K562 (cell line): ENCODE measurements at regions not wholly inside any gene's neighbourhood (a gene's known extent, or its start where the extent isn't known, plus 50 kb on each side); places are given as distances from the start of the nearest gene placed in this dataset.

ENCODE experiments used
- ARID3B ChIP-seq: fragments of 250-450 bp; sonication (Bioruptor Pico); IDR thresholded peaks from 2 replicates; pipeline ENCODE4 v1.4.0; 2020; ENCODE audit warnings: borderline replicate concordance
- BCLAF1 ChIP-seq, 2 experiments: fragments of 450-650 bp in 1 of 2; IDR thresholded peaks; 2 replicates each; pipeline ENCODE4 v1.6.1; 2011 to 2017; ENCODE audit warnings: low read depth in 2 of 2, antibody characterized with exemption in 1 of 2, borderline replicate concordance in 1 of 2, low read length in 1 of 2, mild to moderate bottlenecking in 1 of 2, mixed read lengths in 1 of 2; ENCODE audit not compliant: control insufficient read depth in 1 of 2
- BCOR ChIP-seq: fragments of 450-650 bp; IDR thresholded peaks from 2 replicates; pipeline ENCODE4 v1.6.1; 2016
- HDAC6 ChIP-seq: IDR thresholded peaks from 2 replicates; pipeline ENCODE4 v1.6.1; 2012; ENCODE audit warnings: low read depth, mild to moderate bottlenecking, control low read depth, inconsistent platforms, low read length, moderate library complexity
- HMG20B ChIP-seq: fragments of 250-450 bp; sonication (Bioruptor Pico); IDR thresholded peaks from 2 replicates; pipeline ENCODE4 v1.5.0; 2021; ENCODE audit warnings: mild to moderate bottlenecking
- IRF1 ChIP-seq: sonication (generic); formaldehyde crosslinking; IDR thresholded peaks from 2 replicates; pipeline ENCODE4 v1.8.0; 2022; ENCODE audit warnings: missing genetic modification reagents, mild to moderate bottlenecking, borderline replicate concordance
- KDM2B ChIP-seq: fragments of 250-450 bp; sonication (Bioruptor Pico); IDR thresholded peaks from 2 replicates; pipeline ENCODE4 v1.8.0; 2021; ENCODE audit warnings: mild to moderate bottlenecking, moderate library complexity
- KLF13 ChIP-seq: fragments of 450-650 bp; IDR thresholded peaks from 2 replicates; pipeline ENCODE4 v1.6.1; 2016; ENCODE audit warnings: missing genetic modification characterization, low read depth, mild to moderate bottlenecking, missing compliant biosample characterization, moderate library complexity, borderline replicate concordance
- MEIS2 ChIP-seq: fragments of 450-650 bp; IDR thresholded peaks from 2 replicates; pipeline ENCODE4 v1.6.1; 2014; ENCODE audit warnings: mild to moderate bottlenecking; ENCODE audit not compliant: partially characterized antibody
- PATZ1 ChIP-seq: fragments of 250-450 bp; sonication (Bioruptor Pico); IDR thresholded peaks from 2 replicates; pipeline ENCODE4 v1.5.0; 2020; ENCODE audit warnings: mild to moderate bottlenecking, borderline replicate concordance
- PCBP1 ChIP-seq: fragments of 200-400 bp; formaldehyde crosslinking; IDR thresholded peaks from 2 replicates; pipeline ENCODE4 v1.6.1; 2018; ENCODE audit warnings: mild to moderate bottlenecking, low read depth, low read length; ENCODE audit not compliant: poor library complexity, severe bottlenecking
- RFX7 ChIP-seq: fragments of 250-450 bp; sonication (Bioruptor Pico); IDR thresholded peaks from 2 replicates; pipeline ENCODE4 v1.5.1; 2021; ENCODE audit warnings: mild to moderate bottlenecking
- TARDBP ChIP-seq: fragments of 450-650 bp; IDR thresholded peaks from 2 replicates; pipeline ENCODE4 v1.6.1; 2016
- ZNF449 ChIP-seq: fragments of 250-450 bp; sonication (Bioruptor Pico); IDR thresholded peaks from 2 replicates; pipeline ENCODE4 v1.8.0; 2022; ENCODE audit warnings: moderate library complexity, mild to moderate bottlenecking, inconsistent platforms

- no peak for TF ChIP-seq HDAC6
- TF ChIP-seq TARDBP = no peak
- no peak for TF ChIP-seq IRF1
- no peak for TF ChIP-seq ZNF449 (CRISPR knock-in tag)
- no peak for TF ChIP-seq MEIS2
- no peak for TF ChIP-seq KLF13 (tag)
- no peak for TF ChIP-seq ARID3B (CRISPR knock-in tag)
- TF ChIP-seq PATZ1 (CRISPR knock-in tag) = no peak
- no peak for TF ChIP-seq HMG20B (CRISPR knock-in tag)
- no peak for TF ChIP-seq KDM2B
- no peak for TF ChIP-seq RFX7
- no peak for TF ChIP-seq BCLAF1 (IDR thresholded peaks at IDR 0.05; ENCODE audit: borderline replicate concordance in 1 of 2, control insufficient read depth in 1 of 2, low read depth in 2 of 2, low read length in 1 of 2)
- TF ChIP-seq BCOR = peak; percentile 99
- no peak for TF ChIP-seq PCBP1
Observed at GRCh38 chr11:86158704-86159580, 85.6 kb upstream of the EED start (continued).
